GM18867 (cell line): ENCODE measurements at regions not wholly inside any gene's neighbourhood (a gene's known extent, or its start where the extent isn't known, plus 50 kb on each side); places are given as distances from the start of the nearest gene placed in this dataset.
A peak's percentile ranks its signal among the peaks of the same experiment; 100 is the strongest.

Source experiments
- ATAC-seq: cut with Tn5 transposase; IDR thresholded peaks from one replicate; pipeline ENCODE4 v1.9.1; 2021; ENCODE audit warnings: mild to moderate bottlenecking, moderate library complexity; ENCODE audit not compliant: unreplicated experiment

DNA sequence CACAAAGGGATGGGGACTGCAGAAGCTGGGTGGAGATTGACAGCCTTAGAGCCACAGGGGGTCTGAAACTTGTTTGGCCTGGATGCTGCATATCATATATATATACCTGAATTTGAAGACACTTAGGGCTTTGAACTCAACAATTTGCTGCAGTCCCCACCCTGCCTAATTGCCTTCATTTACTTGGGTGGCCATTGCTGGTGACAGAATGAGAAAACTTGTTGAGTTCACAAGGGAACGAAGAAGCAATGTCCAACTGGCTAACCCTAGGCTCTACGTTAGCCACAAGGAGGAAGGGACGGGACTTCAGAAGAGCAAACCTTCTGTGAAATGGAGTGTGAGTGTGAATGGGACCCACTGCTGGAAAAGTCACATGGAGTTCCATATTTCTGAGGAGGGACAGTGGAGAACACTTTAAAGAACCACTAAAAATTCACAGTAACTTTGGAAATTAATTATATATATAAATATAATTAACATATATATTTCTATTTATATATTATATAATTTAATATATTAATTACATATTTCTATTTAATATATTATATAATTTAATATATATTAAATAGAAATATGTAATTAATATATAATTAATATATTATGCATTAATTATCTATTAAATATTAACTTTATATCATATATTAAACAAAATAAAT is 215.3 kb upstream of the SOX9 start:
- ATAC-seq = no peak

DNA sequence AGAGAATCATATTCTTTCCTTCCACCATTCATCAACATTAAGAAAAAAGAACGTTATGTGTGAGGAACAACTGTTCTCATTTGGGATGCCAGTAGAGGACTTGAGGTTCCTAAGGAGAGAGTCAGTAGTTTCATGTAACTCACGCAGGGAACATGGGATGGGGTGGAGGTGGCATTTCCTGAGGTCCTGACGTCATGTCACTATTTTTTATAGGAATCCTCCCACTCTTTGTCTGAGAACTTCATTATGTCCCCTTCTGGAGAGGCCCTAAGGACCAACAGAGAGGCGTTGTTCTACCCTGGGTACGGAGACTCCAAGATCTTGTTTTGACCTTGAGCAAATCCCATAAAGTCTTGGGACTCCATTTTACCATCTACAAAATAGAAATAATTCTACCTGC is 211.7 kb upstream of the SOX9 start:
- ATAC-seq = no peak

DNA sequence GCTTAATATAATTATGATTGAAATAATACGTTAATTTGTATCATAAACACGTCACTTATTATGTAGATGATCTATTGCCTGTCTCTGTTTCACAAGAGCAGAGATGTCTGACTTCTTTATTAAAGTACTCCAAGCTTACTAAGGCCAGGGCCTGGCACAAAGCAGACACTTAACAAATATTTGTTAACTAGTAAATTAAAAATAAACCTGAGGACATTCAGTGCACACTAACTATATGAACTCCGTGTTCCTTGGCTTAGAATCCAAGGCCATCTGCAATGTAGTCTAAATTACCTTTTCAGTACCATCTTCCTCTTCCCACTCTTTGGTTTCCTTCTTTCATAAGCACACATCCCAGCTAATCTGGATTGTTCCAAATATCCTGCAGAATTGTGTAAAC is 210.8 kb upstream of the SOX9 start:
- no peak for ATAC-seq

DNA sequence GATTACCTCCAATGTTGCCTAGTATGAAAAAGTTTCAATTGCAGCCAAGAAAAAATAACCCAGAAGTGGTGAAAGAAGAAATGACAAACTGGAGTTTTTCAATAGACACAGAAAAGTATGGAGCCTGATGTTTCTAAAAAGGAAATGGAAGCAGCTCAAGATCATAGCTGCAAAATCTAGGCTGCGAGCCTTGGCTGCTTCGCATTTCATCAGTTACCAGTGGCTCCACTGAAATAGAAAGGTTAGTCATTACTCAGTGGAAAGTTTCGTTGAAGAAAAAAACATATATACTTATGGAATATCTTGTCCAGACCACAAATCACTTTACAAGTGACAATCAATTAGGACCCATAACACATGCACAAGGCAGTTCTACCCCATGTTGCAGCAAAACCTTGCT is 206.8 kb upstream of the SOX9 start:
- ATAC-seq = no peak

DNA sequence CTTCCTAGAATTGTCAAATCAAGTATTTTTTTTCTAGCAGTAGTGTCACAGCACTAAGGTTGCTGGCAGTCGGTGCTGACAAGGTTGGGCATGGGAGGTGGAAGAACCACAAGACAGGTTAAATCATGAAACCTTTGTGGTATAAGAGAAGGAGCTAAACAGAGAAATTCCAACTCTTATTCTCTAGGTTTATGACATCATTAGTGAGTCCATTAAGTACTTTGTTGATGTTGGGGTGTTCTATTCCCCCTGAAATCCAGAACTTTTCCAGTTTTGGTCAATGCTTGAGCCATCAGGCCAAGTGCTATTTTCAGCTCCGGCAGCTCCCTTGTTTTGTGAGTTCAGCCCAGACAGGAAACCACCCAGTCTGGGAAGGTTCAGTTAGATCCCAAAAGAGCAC is 206.0 kb upstream of the SOX9 start:
- ATAC-seq = no peak

DNA sequence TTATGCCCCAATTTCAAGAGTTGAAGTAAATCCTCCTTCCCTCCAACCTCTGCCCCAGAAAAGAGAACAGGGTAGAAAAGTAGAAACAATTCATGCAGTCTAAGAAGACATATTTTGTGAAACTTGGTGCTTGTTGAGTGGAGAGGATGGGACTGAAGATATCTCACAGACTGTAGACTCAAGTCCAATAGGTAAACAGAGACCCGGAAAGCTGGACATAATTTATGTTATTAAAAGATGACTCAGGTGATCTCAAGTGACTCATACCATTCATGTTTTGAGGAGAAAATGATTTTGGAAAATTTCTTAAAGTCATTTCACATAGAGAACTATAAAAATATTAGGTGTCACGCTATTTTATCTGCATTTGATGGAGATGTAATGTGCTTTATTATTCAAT is 203.1 kb upstream of the SOX9 start:
- no peak for ATAC-seq

DNA sequence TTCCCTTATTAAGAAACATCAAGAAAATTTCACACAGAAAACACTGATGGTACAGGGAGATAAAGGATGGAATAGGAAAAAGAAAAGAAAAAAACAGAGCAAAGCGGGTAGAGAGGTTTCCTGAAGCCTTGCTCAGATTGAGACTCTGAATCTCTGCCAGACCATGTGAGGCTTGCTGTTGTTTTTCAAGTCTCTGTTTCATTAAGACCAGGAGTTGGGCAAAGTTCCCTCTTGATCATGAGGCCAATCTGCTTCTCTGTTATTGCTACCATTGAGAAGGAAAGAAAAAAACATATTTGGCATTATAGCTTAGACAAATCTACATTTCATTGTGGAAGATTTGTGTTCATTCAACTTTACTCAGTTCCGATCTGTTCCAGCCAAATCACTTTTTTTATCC is 201.6 kb upstream of the SOX9 start:
- no peak for ATAC-seq

DNA sequence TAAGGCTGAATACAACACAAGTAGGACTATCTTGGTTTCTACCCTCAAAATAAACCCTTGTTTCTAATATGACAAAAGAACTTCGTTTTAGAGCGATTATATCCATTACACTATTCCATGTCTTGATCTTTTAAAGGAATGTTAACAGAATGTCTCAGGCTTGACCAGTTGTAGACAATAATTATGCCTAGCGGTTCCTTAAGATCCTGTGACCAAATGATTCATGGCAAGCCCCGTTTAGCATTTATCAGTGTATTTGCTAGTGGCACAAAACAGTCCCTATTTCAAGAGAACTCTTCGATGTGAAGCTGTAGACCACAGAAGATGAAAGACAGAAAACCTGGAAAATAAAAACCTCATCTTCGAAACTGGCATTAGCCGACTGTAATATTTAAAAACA is 200.9 kb upstream of the SOX9 start:
- ATAC-seq = no peak

DNA sequence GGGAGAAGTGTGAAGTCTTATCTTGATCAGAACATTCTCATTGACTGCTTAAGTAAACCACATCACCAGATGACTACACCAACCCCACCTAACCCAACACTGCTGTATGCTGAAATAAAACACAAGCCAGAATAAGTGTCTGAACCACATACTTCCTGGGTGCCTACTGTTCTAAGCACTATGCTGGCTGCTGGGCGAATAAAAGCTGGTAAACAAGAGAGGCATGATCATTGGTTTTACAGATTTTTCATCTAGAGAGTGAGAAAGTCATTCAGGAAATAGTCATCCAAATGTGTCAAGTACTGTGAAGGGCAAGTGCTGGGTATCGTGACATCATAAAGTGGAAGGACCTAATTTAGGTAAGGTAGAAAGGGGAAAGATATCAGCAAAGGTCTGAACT is 199.0 kb upstream of the SOX9 start:
- ATAC-seq = peak; percentile 68

DNA sequence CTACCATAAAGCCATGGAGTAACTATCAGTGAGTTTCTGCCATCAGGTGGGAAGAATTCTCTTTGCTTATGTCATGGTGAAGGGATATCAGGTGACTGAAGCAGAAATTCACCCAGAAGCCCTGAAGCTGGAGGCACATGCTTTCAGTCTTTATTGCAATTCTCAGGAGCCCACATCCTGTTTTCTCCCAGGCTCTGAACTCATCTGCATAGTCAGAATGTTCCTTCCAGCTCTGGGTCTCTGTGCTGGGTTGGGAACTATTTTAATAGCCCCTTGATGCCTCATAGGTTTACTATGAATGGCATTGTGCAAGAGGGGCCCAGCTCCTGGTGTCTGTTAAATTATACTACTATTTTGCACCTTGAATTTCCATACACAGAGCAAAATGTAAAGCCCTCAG is 198.4 kb upstream of the SOX9 start:
- ATAC-seq = no peak

DNA sequence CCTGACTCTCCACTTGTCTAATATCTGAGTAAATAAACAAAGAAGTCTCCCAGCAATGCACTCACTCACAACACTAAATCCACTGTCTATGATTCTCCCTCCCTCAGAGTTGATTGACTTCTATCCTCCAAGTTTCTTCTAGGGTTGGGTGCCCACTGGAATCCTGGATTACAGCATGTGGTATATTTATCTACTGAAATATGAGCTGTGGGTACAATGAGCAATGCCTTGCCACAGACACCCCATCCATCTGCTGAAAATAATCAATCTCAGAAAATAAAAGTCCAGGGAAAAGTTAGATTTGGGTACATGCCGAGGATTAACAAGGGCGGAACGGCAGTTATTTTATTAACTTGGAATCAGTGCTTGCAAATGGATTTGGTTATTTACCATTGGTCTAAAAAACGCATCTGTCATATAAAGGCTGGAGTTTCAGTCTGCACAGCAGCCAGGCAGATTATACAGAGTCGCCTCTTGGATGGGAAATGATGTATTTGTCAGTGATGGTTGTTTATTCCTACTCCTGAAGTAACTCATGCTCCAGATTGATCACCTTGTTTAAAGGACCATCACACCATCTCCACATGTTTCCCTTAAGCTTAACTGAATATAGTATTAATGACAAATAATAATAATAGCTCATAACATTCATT is 193.9 kb upstream of the SOX9 start:
- ATAC-seq = no peak

DNA sequence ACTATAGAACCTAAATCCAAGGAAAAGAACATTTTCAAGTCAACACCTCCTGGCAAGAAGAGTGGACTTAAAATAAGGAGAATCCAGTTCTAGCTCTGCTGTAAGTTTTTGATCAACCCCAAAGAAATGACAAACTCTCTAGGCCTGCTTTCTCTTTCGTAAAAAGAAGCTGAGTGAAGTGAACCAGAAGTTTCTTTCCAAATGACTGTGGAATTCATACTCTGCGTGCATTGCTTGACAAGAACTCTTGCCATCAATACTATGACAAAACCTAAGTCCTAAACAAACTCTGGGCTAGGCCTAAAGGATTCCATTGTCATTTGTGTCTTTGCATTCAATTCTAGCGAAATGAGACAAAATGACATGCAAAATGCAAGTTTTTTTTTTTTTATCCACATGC is 187.5 kb upstream of the SOX9 start:
- peak; percentile 56 for ATAC-seq

DNA sequence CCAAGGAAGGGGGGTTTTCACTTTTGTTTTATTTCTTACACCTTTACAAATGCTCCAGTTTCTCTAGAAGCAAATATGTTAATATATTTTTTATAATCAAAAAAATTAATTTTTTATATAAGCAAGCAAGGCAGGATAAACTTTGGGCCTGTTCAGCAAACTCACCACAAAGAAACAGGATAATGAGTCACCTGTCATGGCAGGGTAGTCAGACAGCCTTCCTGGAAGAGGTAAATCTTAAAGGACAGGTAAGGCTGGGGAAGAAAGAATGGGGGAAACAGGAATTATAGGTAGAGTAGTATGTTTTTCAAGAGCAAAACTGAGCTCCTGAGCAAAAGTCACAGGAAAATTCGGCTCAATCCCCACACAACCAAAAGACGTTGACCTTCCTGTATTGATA is 186.3 kb upstream of the SOX9 start:
- ATAC-seq = no peak

DNA sequence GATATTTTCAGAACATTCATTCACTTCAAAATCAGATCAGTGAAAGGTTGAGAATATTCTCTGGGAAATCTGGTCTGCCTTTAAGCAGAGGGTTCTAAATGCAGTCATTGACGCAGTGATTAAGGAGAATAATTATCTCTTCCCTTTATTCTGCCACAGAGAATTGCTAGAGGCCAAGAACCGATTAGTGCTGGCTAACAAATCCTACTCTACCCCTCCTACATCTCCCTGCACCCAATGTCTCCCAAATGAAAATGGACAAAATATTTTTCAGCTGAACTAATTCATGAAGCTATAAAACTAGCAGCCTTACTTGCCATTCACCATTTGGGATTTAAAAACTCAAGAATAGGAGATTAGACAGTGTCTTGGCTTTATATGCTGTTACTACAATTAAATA is 185.5 kb upstream of the SOX9 start:
- ATAC-seq = no peak

DNA sequence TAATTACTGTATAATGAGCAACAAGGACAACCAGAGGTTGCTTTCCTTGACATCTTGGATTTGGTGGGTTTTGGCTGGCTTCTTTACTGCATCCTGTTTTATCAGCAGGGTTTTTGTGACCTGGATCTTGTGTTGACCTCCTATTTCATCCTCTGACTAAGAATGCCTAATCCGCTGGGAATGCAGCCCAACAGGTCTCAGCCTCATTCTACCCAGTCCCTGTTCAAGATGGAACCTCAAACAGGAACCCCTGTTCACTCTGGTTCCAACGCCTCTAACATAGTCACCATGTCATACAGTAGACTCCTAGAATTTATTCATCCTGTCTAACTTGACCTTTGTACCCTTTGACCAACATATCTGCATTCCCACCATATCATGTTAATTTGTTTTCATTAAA is 183.8 kb upstream of the SOX9 start:
- no peak for ATAC-seq

DNA sequence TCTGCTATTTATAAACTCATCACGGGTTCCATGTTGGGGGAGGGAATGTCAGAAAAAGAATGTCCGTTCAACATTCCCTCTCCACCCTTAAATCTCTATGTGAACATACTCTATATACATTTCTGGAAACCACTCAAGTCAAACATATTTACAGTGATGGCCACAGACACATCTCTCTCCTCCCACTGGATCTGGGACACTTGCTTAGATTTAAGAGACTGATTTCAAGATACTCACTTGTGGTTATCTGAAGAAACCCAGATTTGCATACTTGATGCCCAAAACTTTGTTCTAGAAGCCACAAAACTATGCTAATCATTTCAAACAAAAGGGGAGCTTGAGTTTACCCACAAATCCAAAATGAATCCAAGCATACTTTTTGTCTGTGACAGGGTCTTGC is 182.9 kb upstream of the SOX9 start:
- no peak for ATAC-seq

DNA sequence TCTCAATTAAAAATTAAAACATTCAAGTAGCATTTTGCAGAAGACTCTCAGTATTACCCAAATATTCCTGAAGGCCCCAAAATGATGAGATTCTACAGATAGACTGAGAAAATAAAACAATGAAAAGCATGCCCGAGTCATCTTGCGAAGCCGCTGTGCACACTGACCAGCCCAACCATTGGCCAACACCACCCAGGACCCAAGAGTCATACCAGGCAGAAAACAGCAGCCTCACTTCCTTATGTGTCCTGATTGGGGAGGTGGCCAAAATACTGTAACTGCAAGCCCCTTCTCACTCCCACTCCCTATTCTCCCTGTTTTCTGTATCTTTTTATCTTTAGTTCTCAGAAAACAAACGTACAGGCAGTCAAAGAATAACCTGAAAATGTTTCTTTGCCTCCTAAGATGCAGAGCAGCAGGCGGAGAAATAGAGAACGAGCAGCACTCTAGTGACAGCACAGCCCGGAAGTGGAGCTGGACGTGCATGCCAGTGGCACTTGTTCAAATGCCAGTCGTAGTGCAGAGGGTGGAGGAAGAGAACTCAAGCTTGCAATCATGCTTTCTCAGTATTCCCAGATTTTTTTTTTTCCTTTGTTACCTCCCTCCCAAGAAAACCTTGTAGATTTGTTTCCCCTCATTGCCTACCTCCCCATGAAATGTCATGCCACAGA is 182.3 kb upstream of the SOX9 start:
- ATAC-seq = no peak

DNA sequence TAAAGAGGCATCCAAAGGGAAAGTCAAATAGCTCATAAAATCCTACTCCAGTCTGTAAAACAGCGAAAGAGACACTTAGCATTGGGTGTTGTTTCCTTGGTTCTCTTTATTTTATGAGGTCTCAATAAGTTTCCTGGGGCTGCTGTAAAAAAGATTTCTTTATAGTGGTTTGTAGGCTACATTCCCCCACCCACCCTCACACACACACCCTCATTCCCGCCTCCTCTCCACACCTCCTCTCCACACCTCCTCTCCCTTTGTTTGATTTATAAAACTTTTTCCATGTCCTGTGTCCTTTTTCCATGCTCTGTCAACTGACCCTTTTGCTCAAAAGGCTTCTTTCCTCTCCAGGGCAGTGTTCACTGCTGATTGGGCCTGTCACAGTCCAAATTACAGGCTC is 178.9 kb upstream of the SOX9 start:
- no peak for ATAC-seq

DNA sequence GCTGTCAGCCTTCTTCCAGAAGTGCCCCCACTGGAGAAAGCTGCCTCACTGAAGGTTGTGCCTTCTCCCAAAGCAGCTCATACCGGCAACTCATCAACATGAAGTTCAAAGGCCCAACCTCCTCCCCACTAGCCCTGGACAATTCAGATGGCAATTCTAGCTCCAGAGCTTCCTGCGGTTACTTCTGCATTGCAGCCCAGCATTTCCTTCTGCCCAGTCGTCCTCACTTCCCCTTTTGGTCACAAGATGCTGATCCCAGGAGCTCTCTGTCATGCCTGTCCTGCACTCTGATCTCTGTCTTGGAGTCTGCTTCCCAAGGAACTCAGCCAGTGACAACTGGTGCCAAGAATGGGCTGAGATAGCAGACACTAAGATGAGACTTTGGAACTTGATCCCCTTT is 178.2 kb upstream of the SOX9 start:
- ATAC-seq = no peak

DNA sequence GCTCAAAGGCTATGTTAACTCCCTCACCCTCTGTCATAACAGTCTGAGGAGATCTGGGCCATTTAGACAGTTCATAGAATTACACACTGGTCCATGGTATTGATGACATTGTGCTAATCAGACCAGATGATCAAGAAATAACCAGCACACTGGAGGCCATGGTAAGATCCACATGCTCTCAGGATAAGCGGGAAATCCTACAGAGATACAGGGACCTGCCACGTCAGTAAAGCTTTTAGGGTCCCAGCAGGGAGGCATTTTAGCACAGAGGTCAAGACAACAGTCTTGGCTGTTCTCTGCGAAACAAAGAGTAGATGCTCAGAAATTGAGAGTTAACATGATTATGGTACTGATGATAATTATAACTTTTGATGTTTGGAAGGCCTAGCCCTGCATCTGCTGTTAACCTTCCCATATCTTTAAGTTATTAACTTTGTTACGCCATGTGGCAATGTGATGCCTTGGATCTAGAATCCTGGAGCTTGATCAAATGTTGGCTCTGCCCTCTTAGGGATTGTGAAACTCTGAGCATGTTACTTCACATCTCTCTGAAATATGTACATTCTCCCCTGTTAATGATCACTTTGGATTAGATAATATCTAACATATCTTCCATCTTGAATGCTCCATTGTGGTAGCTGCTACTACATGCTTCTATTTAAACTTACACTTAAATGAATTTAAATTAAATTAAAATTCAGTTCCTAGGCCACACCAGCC is 172.0 kb upstream of the SOX9 start:
- no peak for ATAC-seq

DNA sequence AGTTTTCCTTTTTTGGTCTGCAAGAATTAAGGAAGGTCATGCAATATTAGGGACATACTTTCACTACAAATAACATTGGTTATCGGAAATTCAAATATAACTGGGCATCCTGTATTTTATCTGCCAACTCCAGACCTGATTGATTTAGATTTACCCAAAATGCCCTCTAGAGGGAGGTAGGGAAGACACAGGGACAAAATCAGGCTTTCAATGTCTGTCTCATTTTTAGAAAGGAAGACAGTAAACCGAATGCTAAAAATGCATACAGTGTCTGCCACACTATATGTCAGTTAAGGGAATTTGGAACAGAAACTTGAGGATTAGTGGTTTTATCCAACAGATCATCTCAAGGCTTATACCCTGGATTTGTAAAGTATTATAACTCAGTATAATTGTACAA is 161.7 kb upstream of the SOX9 start:
- no peak for ATAC-seq

DNA sequence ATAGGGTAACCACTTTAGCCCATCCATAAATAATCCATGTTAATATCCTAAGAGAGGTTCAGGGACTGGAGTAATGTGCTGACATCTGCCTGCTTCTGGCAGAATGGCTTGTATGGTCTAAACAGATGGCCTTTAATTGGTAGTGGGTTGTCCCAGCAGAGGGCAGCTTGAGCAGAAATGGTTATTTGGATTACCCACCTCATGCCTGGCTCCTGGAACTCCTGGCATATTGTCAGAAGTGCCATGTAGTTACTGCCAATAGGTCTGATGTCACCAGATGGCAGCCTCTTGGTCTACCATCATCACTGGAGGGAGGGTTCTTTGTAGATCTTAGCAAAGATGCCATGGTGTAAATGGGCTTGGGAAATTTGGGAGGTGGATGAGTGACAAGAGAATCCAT is 157.5 kb upstream of the SOX9 start:
- ATAC-seq = no peak
